Gastroesophageal sphincter (tissue), 3 donors: ENCODE measurements at regions not wholly inside any gene's neighbourhood (a gene's known extent, or its start where the extent isn't known, plus 50 kb on each side); places are given as distances from the start of the nearest gene placed in this dataset.

Source experiments
- POLR2AphosphoS5 ChIP-seq: sonication (generic); formaldehyde crosslinking; IDR thresholded peaks from one replicate; pipeline ENCODE4 v1.6.1; 2017; ENCODE audit warnings: antibody characterized with exemption
- TF ChIP-seq, protein P1 (sequence below), 4 experiments: fragments of 200-600 bp in 2 of 4; fragments of 450-650 bp in 2 of 4; sonication (generic) in 1 of 4; IDR thresholded peaks; one replicate each; pipeline ENCODE4 v1.5.1; 2017 to 2019; ENCODE audit warnings: antibody characterized with exemption in 4 of 4, mild to moderate bottlenecking in 2 of 4, moderate library complexity in 2 of 4

DNA sequence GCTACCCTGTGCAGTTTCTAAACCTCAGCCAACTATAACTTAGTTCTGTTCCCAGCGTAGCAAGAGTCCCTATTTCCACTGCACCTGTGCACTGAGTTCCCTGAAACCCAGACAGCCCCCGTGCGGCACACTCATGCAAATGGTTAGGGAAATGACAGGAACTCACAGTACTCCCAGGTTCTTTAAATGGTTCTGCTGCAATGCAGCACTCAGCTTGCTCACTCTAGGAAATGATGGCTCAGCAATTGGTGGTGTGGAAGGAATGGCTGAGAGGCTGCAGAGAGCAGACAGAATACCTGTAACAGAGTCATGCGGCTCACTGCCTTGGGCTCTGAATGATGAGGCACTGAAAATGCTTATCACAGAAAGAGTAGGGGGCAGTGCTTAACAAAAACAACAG lies 143.0 kb downstream of the RAD51AP2 start:
- TF ChIP-seq, protein P1, sequence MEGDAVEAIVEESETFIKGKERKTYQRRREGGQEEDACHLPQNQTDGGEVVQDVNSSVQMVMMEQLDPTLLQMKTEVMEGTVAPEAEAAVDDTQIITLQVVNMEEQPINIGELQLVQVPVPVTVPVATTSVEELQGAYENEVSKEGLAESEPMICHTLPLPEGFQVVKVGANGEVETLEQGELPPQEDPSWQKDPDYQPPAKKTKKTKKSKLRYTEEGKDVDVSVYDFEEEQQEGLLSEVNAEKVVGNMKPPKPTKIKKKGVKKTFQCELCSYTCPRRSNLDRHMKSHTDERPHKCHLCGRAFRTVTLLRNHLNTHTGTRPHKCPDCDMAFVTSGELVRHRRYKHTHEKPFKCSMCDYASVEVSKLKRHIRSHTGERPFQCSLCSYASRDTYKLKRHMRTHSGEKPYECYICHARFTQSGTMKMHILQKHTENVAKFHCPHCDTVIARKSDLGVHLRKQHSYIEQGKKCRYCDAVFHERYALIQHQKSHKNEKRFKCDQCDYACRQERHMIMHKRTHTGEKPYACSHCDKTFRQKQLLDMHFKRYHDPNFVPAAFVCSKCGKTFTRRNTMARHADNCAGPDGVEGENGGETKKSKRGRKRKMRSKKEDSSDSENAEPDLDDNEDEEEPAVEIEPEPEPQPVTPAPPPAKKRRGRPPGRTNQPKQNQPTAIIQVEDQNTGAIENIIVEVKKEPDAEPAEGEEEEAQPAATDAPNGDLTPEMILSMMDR (IDR thresholded peaks at IDR 0.05), result no peak
- no peak for TF ChIP-seq POLR2AphosphoS5
